SK-N-MC (cell line): ENCODE measurements at regions not wholly inside any gene's neighbourhood (a gene's known extent, or its start where the extent isn't known, plus 50 kb on each side); places are given as distances from the start of the nearest gene placed in this dataset.
"Not testable (repeated sequence)": the region's sequence is repeated elsewhere in the genome, so short reads cannot be mapped to it uniquely, and the experiment has no call there.

Experiments
- DNase-seq: peaks from one replicate; pipeline ENCODE4 v3.0.0-alpha.2; 2011; ENCODE audit warnings: low read depth, low spot score
- H3K27ac ChIP-seq: fragments of 200-600 bp; sonication (generic); 2 replicates; pipeline ENCODE4 v1.5.1; 2016; ENCODE audit warnings: mixed run types
- H3K36me3 ChIP-seq: fragments of 200-600 bp; sonication (generic); 2 replicates; pipeline ENCODE4 v1.6.1; 2017; ENCODE audit warnings: antibody characterized with exemption, low read length, mixed read lengths; ENCODE audit not compliant: insufficient read depth
- H3K4me3 ChIP-seq: fragments of 200-600 bp; sonication (generic); 2 replicates; pipeline ENCODE4 v1.5.1; 2016
- H3K9ac ChIP-seq: fragments of 200-600 bp; sonication (generic); 2 replicates; pipeline ENCODE4 v1.8.0; 2017; ENCODE audit warnings: mixed run types, mixed read lengths; ENCODE audit not compliant: insufficient read length
- H3K9me3 ChIP-seq: fragments of 200-600 bp; sonication (generic); 2 replicates; pipeline ENCODE4 v1.6.1; 2017; ENCODE audit warnings: low read depth, mild to moderate bottlenecking, antibody characterized with exemption, low read length, moderate library complexity, mixed read lengths
- EZH2 ChIP-seq: fragments of 200-600 bp; sonication (generic); IDR thresholded peaks from one replicate; pipeline ENCODE4 v1.6.1; 2017; ENCODE audit warnings: antibody characterized with exemption
- FOXP2 ChIP-seq: optimal IDR thresholded peaks from 2 replicates; pipeline ENCODE3; 2011; ENCODE audit warnings: mild to moderate bottlenecking, moderate library complexity; ENCODE audit not compliant: insufficient read depth; ENCODE audit errors: extremely low read length, control extremely low read depth
- POLR2AphosphoS5 ChIP-seq: IDR thresholded peaks from 2 replicates; pipeline ENCODE4 v1.6.1; 2012; ENCODE audit warnings: mild to moderate bottlenecking, low read depth, low read length, borderline replicate concordance

- Histone ChIP-seq H3K9ac (no peak overlapping the region), H3K9me3 (no peaks in the 10 kb centered on the region), H3K27ac (no peak overlapping the region), H3K36me3 (no peaks in the 10 kb centered on the region), H3K4me3 (no peak overlapping the region)
- no peak for DNase-seq
- TF ChIP-seq POLR2AphosphoS5 (no peak), FOXP2 (no peak), EZH2 (no peak)
Measured at GRCh38 chr20:58575776-58576602, 60.8 kb upstream of the APCDD1L start.

- Histone ChIP-seq H3K9me3 (no peaks in the 10 kb centered on the region), H3K27ac (no peak overlapping the region), H3K4me3 (no peak overlapping the region), H3K9ac (no peak overlapping the region), H3K36me3 (no peaks in the 10 kb centered on the region)
- TF ChIP-seq FOXP2 (no peak), EZH2 (no peak), POLR2AphosphoS5 (no peak)
- DNase-seq, result no peak
Measured at GRCh38 chr20:58574469-58574868, 59.3 kb upstream of the APCDD1L start.

- DNase-seq, result no peak
- H3K27ac ChIP-seq, result no peak overlapping the region
- no peak for TF ChIP-seq FOXP2
- no peak for TF ChIP-seq POLR2AphosphoS5
Measured at GRCh38 chr20:58573986-58574385, 58.8 kb upstream of the APCDD1L start.

GRCh38 chr20:58573257-58573656 lies 58.1 kb upstream of the APCDD1L start:
- H3K27ac ChIP-seq, result no peak overlapping the region
- DNase-seq, result no peak
- H3K4me3 ChIP-seq, result no peak overlapping the region
- no peak overlapping the region for H3K9ac ChIP-seq
- no peak for TF ChIP-seq EZH2
- no peak for TF ChIP-seq FOXP2
- no peaks in the 10 kb centered on the region for H3K36me3 ChIP-seq
- H3K9me3 ChIP-seq, result no peaks in the 10 kb centered on the region

More at GRCh38 chr20:58573986-58574385, 58.8 kb upstream of the APCDD1L start:
- Histone ChIP-seq H3K9ac (no peak overlapping the region), H3K4me3 (no peak overlapping the region), H3K9me3 (no peaks in the 10 kb centered on the region), H3K36me3 (no peaks in the 10 kb centered on the region)

- H3K27ac ChIP-seq, H3K4me3 ChIP-seq: not testable (repeated sequence)
Measured at GRCh38 chr20:58572428-58572763, 57.2 kb upstream of the APCDD1L start.

GRCh38 chr20:58571693-58572427 lies 56.7 kb upstream of the APCDD1L start:
- Histone ChIP-seq H3K9me3 (no peaks in the 10 kb centered on the region), H3K36me3 (no peaks in the 10 kb centered on the region), H3K27ac (peak overlapping the region; percentile 60; the same call in 1 of the 2 replicates), H3K9ac (no peak overlapping the region), H3K4me3 (no peak overlapping the region)
- TF ChIP-seq FOXP2, result no peak
- TF ChIP-seq POLR2AphosphoS5, result no peak
- no peak for TF ChIP-seq EZH2
- DNase-seq, result no peak

More at GRCh38 chr20:58572428-58572763, 57.2 kb upstream of the APCDD1L start:
- not testable (repeated sequence) for H3K36me3 ChIP-seq, H3K9ac ChIP-seq, H3K9me3 ChIP-seq, DNase-seq

- TF ChIP-seq FOXP2 (no peak), EZH2 (no peak), POLR2AphosphoS5 (no peak)
- Histone ChIP-seq H3K9ac (no peak overlapping the region), H3K27ac (peak overlapping the region; percentile 60; the same call in 1 of the 2 replicates), H3K9me3 (no peaks in the 10 kb centered on the region), H3K4me3 (no peak overlapping the region), H3K36me3 (no peaks in the 10 kb centered on the region)
- DNase-seq, result no peak
Measured at GRCh38 chr20:58571356-58571692, 56.1 kb upstream of the APCDD1L start.

- no peaks in the 10 kb centered on the region for H3K9me3 ChIP-seq
- no peaks in the 10 kb centered on the region for H3K36me3 ChIP-seq
- peak overlapping the region; percentile 92; the same call in 1 of the 2 replicates for H3K27ac ChIP-seq
- H3K9ac ChIP-seq, result no peak overlapping the region
- H3K4me3 ChIP-seq, result no peak overlapping the region
- TF ChIP-seq EZH2, result no peak
- no peak for TF ChIP-seq FOXP2
- no peak for TF ChIP-seq POLR2AphosphoS5
- DNase-seq, result no peak
Measured at GRCh38 chr20:58570204-58570859, 55.1 kb upstream of the APCDD1L start.
